ENCODE measurements at regions not wholly inside any gene's neighbourhood (a gene's known extent, or its start where the extent isn't known, plus 50 kb on each side); places are given as distances from the start of the nearest gene placed in this dataset.

GRCh38 chr3:163952499-163952898 is 1125.8 kb downstream of the SI start:
- no peak for TF ChIP-seq EZH2 (IDR thresholded peaks at IDR 0.05; ENCODE audit: borderline replicate concordance, insufficient read depth, low read depth, low read length, poor library complexity, severe bottlenecking)
- no peak for TF ChIP-seq CTCF (IDR thresholded peaks at IDR 0.05)
- H3K27ac ChIP-seq (ENCODE audit: low read length in 2 of 2): no peak overlapping the region
- H4K20me1 ChIP-seq (ENCODE audit: control insufficient read depth, insufficient read depth, low read length, poor library complexity, severe bottlenecking): no peaks in the 10 kb centered on the region
- intact Hi-C loops (cut with micrococcal nuclease): no loop called here
- ATAC-seq (ENCODE audit: low read depth) (no peak), DNase-seq (no peak)
- H3K4me2 ChIP-seq (replicated peaks; ENCODE audit: low read depth, low read length, poor library complexity, severe bottlenecking): no peak overlapping the region
- H3K27ac Mint-ChIP-seq: no peak overlapping the region
- H3K79me2 ChIP-seq (ENCODE audit: control insufficient read depth, insufficient read depth, low read length): no peaks in the 10 kb centered on the region
- peaks cover 0 to 15% (median 0%) of the 10 kb centered on the region in 3 donors for H3K9me3 ChIP-seq (ENCODE audit: control extremely low read depth in 1 of 3, control insufficient read depth in 2 of 3, insufficient read depth in 1 of 3, low read length in 2 of 3)
- H3K4me1 Mint-ChIP-seq: no peaks in the 10 kb centered on the region
- no peak overlapping the region for H3K9ac ChIP-seq (ENCODE audit: low read length)
- no peak overlapping the region for H2AFZ ChIP-seq (ENCODE audit: insufficient read depth, low read depth, low read length, poor library complexity, severe bottlenecking)
- H3K9me3 Mint-ChIP-seq (ENCODE audit: insufficient read depth): no peaks in the 10 kb centered on the region
- H3K4me3 ChIP-seq (ENCODE audit: control extremely low read depth in 1 of 5, extremely low read depth in 1 of 5, insufficient read depth in 1 of 5, low read depth in 2 of 5, low read length in 4 of 5): no peak overlapping the region
- POLR2A ChIA-PET: no interaction called here
- H3K27me3 Mint-ChIP-seq: no peaks in the 10 kb centered on the region
- no peak overlapping the region for H3K4me3 Mint-ChIP-seq
- no peaks in the 10 kb centered on the region for H3K27me3 ChIP-seq (replicated peaks in 1 of 4; ENCODE audit: control extremely low read depth in 1 of 4, control insufficient read depth in 3 of 4, insufficient read depth in 4 of 4, low read length in 3 of 4)
- H3K36me3 ChIP-seq (replicated peaks in 1 of 2; ENCODE audit: control extremely low read depth in 1 of 2, control insufficient read depth in 1 of 2, extremely low read depth in 1 of 2, insufficient read depth in 2 of 2, low read length in 1 of 2): no peaks in the 10 kb centered on the region
- H3K4me1 ChIP-seq (ENCODE audit: control insufficient read depth in 2 of 2, insufficient read depth in 2 of 2, low read length in 2 of 2): no peaks in the 10 kb centered on the region
- CTCF ChIA-PET: no interaction called here
- 83% methylated on average over 3 of the region's 3 CpGs for WGBS (ENCODE audit: insufficient coverage)

- peaks cover 0 to 15% (median 0%) of the 10 kb centered on the region in 3 donors for H3K9me3 ChIP-seq (ENCODE audit: control extremely low read depth in 1 of 3, control insufficient read depth in 2 of 3, insufficient read depth in 1 of 3, low read length in 2 of 3)
- ATAC-seq (ENCODE audit: low read depth): no peak
- no peaks in the 10 kb centered on the region for H3K79me2 ChIP-seq (ENCODE audit: control insufficient read depth, insufficient read depth, low read length)
- no peak overlapping the region for H3K27ac ChIP-seq (ENCODE audit: low read length in 2 of 2)
- no CpG with 5 or more reads among the region's 2 CpGs for WGBS (ENCODE audit: insufficient coverage)
- H3K27me3 ChIP-seq (replicated peaks in 1 of 4; ENCODE audit: control extremely low read depth in 1 of 4, control insufficient read depth in 3 of 4, insufficient read depth in 4 of 4, low read length in 3 of 4): no peaks in the 10 kb centered on the region
- no peak overlapping the region for H3K9ac ChIP-seq (ENCODE audit: low read length)
- no peak overlapping the region for H3K27ac Mint-ChIP-seq
- H2AFZ ChIP-seq (ENCODE audit: insufficient read depth, low read depth, low read length, poor library complexity, severe bottlenecking): no peak overlapping the region
- H4K20me1 ChIP-seq (ENCODE audit: control insufficient read depth, insufficient read depth, low read length, poor library complexity, severe bottlenecking): no peaks in the 10 kb centered on the region
- DNase-seq: no peak
- H3K27me3 Mint-ChIP-seq: no peaks in the 10 kb centered on the region
- H3K4me1 Mint-ChIP-seq: no peaks in the 10 kb centered on the region
- POLR2A ChIA-PET: no interaction called here
- intact Hi-C loops (cut with micrococcal nuclease): no loop called here
- no peak overlapping the region for H3K4me3 Mint-ChIP-seq
- no peak overlapping the region for H3K4me2 ChIP-seq (replicated peaks; ENCODE audit: low read depth, low read length, poor library complexity, severe bottlenecking)
- H3K36me3 ChIP-seq (replicated peaks in 1 of 2; ENCODE audit: control extremely low read depth in 1 of 2, control insufficient read depth in 1 of 2, extremely low read depth in 1 of 2, insufficient read depth in 2 of 2, low read length in 1 of 2): no peaks in the 10 kb centered on the region
- H3K4me1 ChIP-seq (ENCODE audit: control insufficient read depth in 2 of 2, insufficient read depth in 2 of 2, low read length in 2 of 2): no peaks in the 10 kb centered on the region
- CTCF ChIA-PET: no interaction called here
- H3K9me3 Mint-ChIP-seq (ENCODE audit: insufficient read depth): no peaks in the 10 kb centered on the region
- H3K4me3 ChIP-seq (ENCODE audit: control extremely low read depth in 1 of 5, extremely low read depth in 1 of 5, insufficient read depth in 1 of 5, low read depth in 2 of 5, low read length in 4 of 5): no peak overlapping the region
- no peak for TF ChIP-seq CTCF (IDR thresholded peaks at IDR 0.05)
- no peak for TF ChIP-seq EZH2 (IDR thresholded peaks at IDR 0.05; ENCODE audit: borderline replicate concordance, insufficient read depth, low read depth, low read length, poor library complexity, severe bottlenecking)
These were observed 1126.8 kb downstream of the SI start for GRCh38 chr3:163951397-163951987.

Measured in B cell (primary cell).